ENCODE measurements at regions not wholly inside any gene's neighbourhood (a gene's known extent, or its start where the extent isn't known, plus 50 kb on each side); places are given as distances from the start of the nearest gene placed in this dataset.

GRCh38 chr15:96410175-96411055 lies 79.9 kb downstream of the NR2F2 start:
- in situ Hi-C loops (cut with MboI) (no loop called here), intact Hi-C loops (cut with micrococcal nuclease) (no loop called here)
- TF ChIP-seq RNF2 (IDR thresholded peaks at IDR 0.05) (0 out of 2 replicates have a peak, but pooled peaks have one; percentile 26), CBX8 (IDR thresholded peaks at IDR 0.05; ENCODE audit: borderline replicate concordance, extremely low read depth, low read depth, low read length, poor library complexity, severe bottlenecking) (peak; percentile 95), CBX2 (IDR thresholded peaks at IDR 0.05; ENCODE audit: insufficient read depth, low read length, poor library complexity, severe bottlenecking) (peak; percentile 97), ATF7 (IDR thresholded peaks at IDR 0.05) (no peak), STAT5B (CRISPR knock-in tag; IDR thresholded peaks at IDR 0.05) (no peak), HMG20A (CRISPR knock-in tag; conservative IDR thresholded peaks at IDR 0.05) (no peak), ZBTB8A (IDR thresholded peaks at IDR 0.05; ENCODE audit: partially characterized antibody) (no peak), ZFP36 (IDR thresholded peaks at IDR 0.05; ENCODE audit: low read depth, low read length, partially characterized antibody) (peak; percentile 54), ZNF282 (CRISPR knock-in tag; IDR thresholded peaks at IDR 0.05) (no peak)
- TF ChIP-seq, protein P1, sequence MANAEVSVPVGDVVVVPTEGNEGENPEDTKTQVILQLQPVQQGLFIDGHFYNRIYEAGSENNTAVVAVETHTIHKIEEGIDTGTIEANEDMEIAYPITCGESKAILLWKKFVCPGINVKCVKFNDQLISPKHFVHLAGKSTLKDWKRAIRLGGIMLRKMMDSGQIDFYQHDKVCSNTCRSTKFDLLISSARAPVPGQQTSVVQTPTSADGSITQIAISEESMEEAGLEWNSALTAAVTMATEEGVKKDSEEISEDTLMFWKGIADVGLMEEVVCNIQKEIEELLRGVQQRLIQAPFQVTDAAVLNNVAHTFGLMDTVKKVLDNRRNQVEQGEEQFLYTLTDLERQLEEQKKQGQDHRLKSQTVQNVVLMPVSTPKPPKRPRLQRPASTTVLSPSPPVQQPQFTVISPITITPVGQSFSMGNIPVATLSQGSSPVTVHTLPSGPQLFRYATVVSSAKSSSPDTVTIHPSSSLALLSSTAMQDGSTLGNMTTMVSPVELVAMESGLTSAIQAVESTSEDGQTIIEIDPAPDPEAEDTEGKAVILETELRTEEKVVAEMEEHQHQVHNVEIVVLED (CRISPR knock-in tag; IDR thresholded peaks at IDR 0.05), result no peak
- Histone ChIP-seq H3K4me3 (no peak overlapping the region), H3K36me3 (ENCODE audit: control insufficient read depth, insufficient read depth, low read length) (no peaks in the 10 kb centered on the region), H3K79me2 (ENCODE audit: control insufficient read depth, insufficient read depth, low read length) (no peaks in the 10 kb centered on the region), H3K27ac (ENCODE audit: extremely low read depth, low read depth, low read length) (no peak overlapping the region), H3K4me2 (ENCODE audit: insufficient read depth, low read length) (no peak overlapping the region), H2AFZ (ENCODE audit: low read depth, low read length) (no peak overlapping the region; the same call in 1 of the 2 replicates), H3K9me3 (replicated peaks; ENCODE audit: control insufficient read depth, insufficient read depth, low read depth, low read length) (no peaks in the 10 kb centered on the region), H3K27me3 (ENCODE audit: control insufficient read depth in 2 of 2, insufficient read depth in 2 of 2, low read length in 2 of 2) (peaks cover 35 to 36% of the 10 kb centered on the region in 2 experiments), H3K9ac (ENCODE audit: insufficient read depth in 1 of 2, low read depth in 2 of 2, low read length in 2 of 2) (peak overlapping the region in 1 of 2 experiments; percentile 36; a peak in 1 of 4 replicates), H4K20me1 (replicated peaks; ENCODE audit: control insufficient read depth, insufficient read depth, low read length) (no peaks in the 10 kb centered on the region), H3K4me1 (replicated peaks in 1 of 2; ENCODE audit: control insufficient read depth in 2 of 2, insufficient read depth in 2 of 2, low read length in 2 of 2) (peaks cover 10 to 15% of the 10 kb centered on the region in 2 experiments; a peak in 3 of 5 replicates), H3K9me1 (ENCODE audit: control insufficient read depth, insufficient read depth, low read length) (no peaks in the 10 kb centered on the region)
- DNase-seq (ENCODE audit: extremely low read depth in 1 of 4, low spot score in 3 of 4) (no peak), ATAC-seq (peak; percentile 32; the same call in 2 of the 3 replicates), FAIRE-seq (peak; percentile 37)
- POLR2A ChIA-PET, result interaction anchor here (0.5 to 0.9 kb wide), 4 partner anchors 19 to 1897 kb away, joined by 3 read pairs; no protein-coding TSS in a partner anchor
- CTCF ChIA-PET (ENCODE audit: low intra/inter-chr PET ratio), result no interaction called here
- no TSS peak for BruUV-seq (replicated peaks)
- WGBS (ENCODE audit: insufficient coverage, low coverage, missing lambda C conversion rate), result 21% methylated on average over 16 of the region's 16 CpGs

Measured in K562 (cell line).